ENCODE measurements at regions not wholly inside any gene's neighbourhood (a gene's known extent, or its start where the extent isn't known, plus 50 kb on each side); places are given as distances from the start of the nearest gene placed in this dataset.

GRCh38 chr18:45539491-45539891 lies 75.8 kb upstream of the SLC14A2 start:
- DNase-seq (ENCODE audit: low spot score): no peak
- TF ChIP-seq CTCF (IDR thresholded peaks at IDR 0.05; ENCODE audit: borderline replicate concordance, control extremely low read depth, extremely low read depth, insufficient read depth, missing control alignments): no peak
- in situ Hi-C loops (cut with MboI; ENCODE audit: low sequenced_read_pairs, unreplicated experiment): no loop called here

DNA sequence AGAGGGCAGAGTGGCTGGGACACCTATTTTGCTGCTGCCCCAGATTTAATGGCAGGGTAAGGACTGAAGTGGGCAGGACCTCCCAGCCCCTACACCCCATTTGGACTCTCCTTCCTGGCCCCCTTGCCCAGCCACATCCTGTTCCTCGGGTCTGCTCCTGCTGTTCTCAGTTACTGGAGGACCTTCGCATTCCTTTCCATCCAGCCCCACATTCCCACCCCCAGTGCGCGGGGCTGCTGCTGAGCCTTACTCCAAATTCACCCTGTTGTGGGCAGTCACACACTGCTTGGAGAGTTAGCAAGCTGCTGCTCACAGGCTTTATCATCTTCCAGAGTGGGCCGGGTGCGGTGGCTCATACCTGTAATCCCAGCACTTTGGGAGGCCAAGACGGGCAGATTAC lies 75.2 kb upstream of the SLC14A2 start:
- in situ Hi-C loops (cut with MboI; ENCODE audit: low sequenced_read_pairs, unreplicated experiment): no loop called here
- no peak for TF ChIP-seq CTCF (IDR thresholded peaks at IDR 0.05; ENCODE audit: borderline replicate concordance, control extremely low read depth, extremely low read depth, insufficient read depth, missing control alignments)

DNA sequence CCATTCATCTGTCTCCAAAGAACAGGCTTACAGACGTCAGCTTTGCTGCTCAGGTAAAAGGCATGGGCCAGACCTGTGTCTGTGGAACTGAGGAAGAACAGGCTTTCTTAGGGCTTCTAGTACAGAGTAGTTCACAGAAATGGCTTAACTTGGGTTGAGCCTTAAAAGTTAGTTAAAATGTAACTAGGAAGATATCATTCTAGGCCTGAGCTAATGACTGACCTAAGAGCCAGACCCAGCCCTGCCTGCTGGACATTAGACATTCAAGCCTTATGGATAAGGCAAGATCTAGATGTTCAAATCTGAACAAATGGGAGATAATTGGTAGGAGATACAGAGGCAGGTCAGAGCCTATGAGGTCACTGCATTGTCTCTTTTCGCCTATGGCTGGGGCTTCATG lies 73.9 kb upstream of the SLC14A2 start:
- no peak for TF ChIP-seq CTCF (IDR thresholded peaks at IDR 0.05; ENCODE audit: borderline replicate concordance, control extremely low read depth, extremely low read depth, insufficient read depth, missing control alignments)
- in situ Hi-C loops (cut with MboI; ENCODE audit: low sequenced_read_pairs, unreplicated experiment): no loop called here
- DNase-seq (ENCODE audit: low spot score): no peak

More for the DNA sequence above, 75.2 kb upstream of the SLC14A2 start:
- no peak for DNase-seq (ENCODE audit: low spot score)

- in situ Hi-C loops (cut with MboI; ENCODE audit: low sequenced_read_pairs, unreplicated experiment): no loop called here
- no peak for DNase-seq (ENCODE audit: low spot score)
- no peak for TF ChIP-seq CTCF (IDR thresholded peaks at IDR 0.05; ENCODE audit: borderline replicate concordance, control extremely low read depth, extremely low read depth, insufficient read depth, missing control alignments)
These were observed 73.2 kb upstream of the SLC14A2 start for GRCh38 chr18:45542043-45542442.

GRCh38 chr18:45547910-45548309 lies 67.4 kb upstream of the SLC14A2 start:
- in situ Hi-C loops (cut with MboI; ENCODE audit: low sequenced_read_pairs, unreplicated experiment): no loop called here
- TF ChIP-seq CTCF (IDR thresholded peaks at IDR 0.05; ENCODE audit: borderline replicate concordance, control extremely low read depth, extremely low read depth, insufficient read depth, missing control alignments): no peak

GRCh38 chr18:45548614-45549013 lies 66.7 kb upstream of the SLC14A2 start:
- no peak for DNase-seq (ENCODE audit: low spot score)
- in situ Hi-C loops (cut with MboI; ENCODE audit: low sequenced_read_pairs, unreplicated experiment): no loop called here
- TF ChIP-seq CTCF (IDR thresholded peaks at IDR 0.05; ENCODE audit: borderline replicate concordance, control extremely low read depth, extremely low read depth, insufficient read depth, missing control alignments): no peak

More at GRCh38 chr18:45547910-45548309, 67.4 kb upstream of the SLC14A2 start:
- no peak for DNase-seq (ENCODE audit: low spot score)

DNA sequence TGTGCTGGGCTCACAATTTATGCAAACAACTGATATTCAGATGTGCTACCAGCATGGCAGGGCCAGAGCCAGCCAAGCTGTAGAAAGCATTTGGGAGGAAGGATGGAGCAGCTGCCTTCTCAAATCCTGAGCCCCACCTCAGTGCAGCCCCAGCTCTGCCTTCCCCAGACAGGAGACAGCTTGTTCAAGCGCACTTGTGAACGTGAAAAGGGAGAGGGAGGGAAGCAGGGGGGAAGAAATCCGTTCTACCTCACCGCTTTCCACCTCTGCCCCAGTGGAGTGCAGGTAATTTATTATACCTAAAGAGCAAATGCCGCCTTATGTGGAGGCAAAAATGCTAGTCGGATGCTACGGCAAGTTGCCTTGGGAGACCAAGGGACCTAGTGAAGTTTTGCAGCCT lies 66.0 kb upstream of the SLC14A2 start:
- in situ Hi-C loops (cut with MboI; ENCODE audit: low sequenced_read_pairs, unreplicated experiment): no loop called here
- no peak for TF ChIP-seq CTCF (IDR thresholded peaks at IDR 0.05; ENCODE audit: borderline replicate concordance, control extremely low read depth, extremely low read depth, insufficient read depth, missing control alignments)
- no peak for DNase-seq (ENCODE audit: low spot score)
